ENCODE measurements at regions not wholly inside any gene's neighbourhood (a gene's known extent, or its start where the extent isn't known, plus 50 kb on each side); places are given as distances from the start of the nearest gene placed in this dataset.
"Not testable (repeated sequence)": the region's sequence is repeated elsewhere in the genome, so short reads cannot be mapped to it uniquely, and the experiment has no call there.

DNA sequence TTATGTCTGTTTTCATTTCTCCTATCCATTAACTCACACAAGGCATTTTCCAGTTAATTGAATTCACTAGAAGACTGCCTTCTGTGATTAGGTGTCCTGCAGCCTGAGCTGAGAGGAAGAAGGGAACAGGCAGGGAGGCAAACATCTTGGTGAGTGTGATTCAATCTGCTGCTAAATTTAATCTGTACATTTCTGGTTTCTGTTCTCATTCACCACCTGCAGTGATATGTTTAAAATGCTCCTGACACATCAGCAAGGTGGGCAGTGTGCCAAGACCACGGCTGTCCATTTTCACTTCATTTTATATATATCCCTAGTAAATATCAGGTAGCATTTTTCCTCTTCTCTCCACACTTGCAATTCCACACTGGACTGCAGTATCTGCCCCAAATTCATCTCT is 416.5 kb downstream of the TMEM135 start:
- peak; percentile 17 for DNase-seq

DNA sequence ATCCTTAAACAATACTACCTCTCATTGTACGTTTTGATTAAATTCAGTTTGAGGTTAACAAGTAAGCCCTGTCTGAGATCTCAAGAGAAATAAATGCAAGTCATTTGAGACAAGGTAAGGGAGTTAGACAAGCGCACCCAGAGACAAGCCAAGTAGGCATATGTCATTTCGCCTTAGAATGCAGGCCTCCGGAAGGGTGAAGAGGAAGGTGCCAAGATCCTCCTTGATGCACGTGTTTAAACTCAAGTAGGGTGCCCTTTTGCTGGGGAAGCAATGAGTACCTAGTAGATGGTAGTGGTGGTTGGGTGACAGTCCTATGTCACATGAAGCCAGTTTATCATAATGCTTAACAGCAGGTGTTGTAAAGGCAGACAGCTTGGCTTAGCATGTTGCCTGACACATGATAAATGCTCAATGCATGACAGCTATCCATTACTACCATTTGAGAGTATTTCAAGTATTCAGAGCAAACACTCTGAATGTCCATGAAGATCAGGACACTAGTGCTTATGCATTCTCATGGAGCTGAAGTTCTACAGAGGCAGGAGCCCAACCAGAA is 415.9 kb downstream of the TMEM135 start:
- DNase-seq = no peak

DNA sequence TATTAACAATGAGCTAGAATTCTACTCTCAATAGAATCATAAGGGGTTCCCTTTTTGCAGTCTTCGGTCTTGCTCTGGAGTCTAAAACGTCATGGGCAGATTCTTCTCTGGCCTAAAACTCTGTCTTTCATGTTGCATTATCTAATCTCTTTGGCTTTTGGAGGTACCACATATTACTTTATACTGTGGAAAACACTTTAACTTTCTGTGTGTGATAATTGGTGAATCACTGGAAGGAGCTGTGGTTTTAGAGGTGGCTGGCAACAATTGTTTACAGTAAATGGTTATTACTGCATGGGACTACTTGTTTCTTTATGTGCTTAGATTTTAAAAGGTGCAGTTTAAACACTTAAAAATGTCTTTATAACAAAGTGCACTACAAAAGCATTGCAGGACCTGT is 414.3 kb downstream of the TMEM135 start:
- not testable (repeated sequence) for DNase-seq

DNA sequence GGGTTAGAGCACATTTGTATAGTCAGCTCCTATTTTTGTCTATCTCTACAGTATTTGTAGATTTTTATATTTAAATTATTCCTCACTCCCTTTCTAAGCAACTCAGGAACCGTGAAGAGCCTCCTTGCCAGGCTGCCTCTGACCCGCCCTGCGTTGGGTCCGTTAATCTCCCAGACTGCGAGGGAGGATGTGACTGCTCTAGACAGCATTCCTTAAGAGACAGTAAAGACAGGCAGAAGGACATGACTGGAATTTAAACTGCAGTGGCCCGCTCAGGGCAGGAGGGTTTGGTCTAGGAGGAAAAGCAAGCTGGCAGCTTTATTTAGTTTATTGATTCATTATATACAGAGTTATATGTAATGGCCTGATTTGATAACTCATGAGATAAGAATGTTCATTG is 413.7 kb downstream of the TMEM135 start:
- DNase-seq = no peak

DNA sequence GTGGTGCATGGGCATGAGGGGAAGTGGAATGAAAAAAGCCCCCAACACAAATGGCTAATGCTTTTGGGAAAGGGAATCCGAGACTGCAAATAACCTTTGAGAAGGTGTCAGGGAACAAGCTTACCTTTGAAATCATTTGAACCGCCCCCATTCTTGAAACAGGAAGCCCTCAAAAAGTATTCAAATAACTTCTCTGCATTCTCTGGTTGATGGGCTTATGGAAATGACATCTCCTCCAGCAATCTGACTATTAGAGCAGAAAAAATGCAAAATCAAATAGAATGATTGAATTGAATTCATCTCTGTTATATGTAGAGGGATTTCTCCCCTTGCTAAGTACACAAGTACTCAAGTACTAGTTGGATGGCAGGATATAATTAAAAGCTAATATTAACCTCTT is 409.9 kb downstream of the TMEM135 start:
- DNase-seq = no peak

DNA sequence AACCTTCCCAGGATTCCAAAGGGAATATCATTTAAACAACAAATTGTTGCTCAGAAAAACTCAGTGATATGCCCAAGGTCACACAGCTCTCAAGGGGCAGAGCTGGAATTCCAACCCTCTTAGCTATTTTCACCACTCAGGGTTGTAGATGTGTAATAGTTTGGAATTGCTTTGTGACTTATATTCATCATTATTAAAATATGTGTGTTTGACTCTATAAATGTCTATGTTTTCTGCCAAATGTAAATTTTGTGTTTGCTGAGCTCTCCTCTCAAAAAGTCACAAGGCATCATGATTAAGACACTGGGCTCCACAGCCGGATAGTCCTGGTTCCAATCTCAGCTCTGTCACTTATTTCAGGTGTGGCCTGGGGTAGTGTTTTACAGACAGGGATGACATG is 407.3 kb downstream of the TMEM135 start:
- DNase-seq = no peak

DNA sequence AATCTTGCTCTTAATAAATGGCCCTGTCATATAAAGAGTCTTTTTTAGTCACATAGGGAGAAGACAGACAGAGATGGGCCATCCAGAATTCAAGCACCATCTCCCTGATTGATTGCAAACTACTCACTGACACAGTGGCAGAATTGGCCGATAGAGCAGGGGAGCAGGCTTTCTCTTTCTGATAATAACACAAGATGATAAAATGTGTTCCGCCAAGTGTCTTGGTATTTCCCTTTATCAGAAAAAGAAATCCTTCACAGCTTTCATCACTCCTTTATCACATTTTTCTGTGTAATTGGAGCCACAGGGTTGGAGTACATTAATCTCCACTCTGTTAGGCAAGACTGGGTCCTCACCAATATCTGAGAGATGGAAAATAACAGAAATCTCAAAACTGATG is 406.0 kb downstream of the TMEM135 start:
- no peak for DNase-seq

DNA sequence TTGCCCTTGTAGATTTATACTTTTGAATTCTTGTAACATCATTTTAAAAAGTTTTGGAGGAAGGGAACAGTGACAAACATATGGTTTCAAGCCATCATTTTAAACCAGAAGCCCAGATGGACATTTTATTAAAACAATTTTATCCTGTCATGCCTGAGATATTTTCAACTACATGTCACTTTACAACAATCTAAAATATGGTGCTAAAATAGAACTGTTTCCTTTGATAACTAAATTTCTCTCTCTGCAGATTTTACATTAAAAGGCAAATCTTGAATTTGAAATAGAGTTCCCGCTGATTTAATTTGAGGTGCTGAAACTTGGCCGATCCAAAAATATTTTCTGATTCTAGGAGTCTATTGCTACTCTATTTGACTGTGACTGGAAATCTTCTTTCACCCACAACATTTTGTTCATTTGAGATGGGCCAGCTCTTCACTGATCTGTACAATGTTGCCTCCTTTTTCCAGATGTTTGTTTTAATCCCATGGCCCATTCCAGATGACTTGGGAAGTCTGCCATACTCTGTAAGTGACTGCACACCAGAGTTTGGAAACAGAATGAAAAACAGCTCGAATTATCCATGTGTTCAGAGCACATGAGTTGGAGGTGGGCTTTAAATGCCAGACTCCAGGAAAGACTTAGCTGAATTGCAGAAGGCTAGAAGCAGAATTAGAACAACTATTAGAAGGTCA is 402.5 kb downstream of the TMEM135 start:
- no peak for DNase-seq

DNA sequence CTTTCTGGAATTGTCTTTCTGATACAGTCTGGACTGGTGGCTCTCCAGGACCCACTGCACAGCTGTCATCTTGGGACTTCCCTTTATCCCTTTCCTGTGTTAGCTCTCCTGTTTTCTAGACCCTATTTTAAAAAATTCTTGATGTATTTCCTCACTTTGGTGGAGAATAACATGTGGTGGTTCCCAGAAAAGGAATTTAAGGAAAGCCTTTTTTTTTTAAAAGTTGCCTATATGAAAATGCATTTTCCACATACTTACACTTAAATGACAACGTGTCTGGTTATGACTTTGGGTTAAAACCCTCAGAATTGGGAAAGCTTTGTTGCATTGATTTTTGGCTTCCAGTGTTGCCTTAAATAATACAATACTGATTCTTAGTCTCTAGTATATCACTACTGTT is 400.7 kb downstream of the TMEM135 start:
- no peak for DNase-seq

DNA sequence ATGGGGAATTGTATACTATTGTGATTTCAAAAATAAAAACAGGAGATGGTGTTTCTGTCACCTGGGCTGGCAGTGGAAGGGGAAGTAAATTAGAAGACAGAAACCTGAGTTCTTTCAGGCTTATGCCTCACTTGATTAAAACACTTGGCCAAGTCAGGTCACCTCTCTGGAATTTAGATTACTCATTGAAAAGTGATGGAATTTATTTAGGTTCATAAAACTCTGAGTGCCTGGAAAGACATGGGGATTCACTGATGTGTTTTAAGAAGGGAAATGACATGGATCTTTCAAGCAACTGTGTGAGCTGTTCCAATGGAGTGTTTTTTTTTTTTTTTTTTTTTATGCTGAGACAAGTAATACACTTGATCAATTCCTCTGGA is 400.1 kb downstream of the TMEM135 start:
- no peak for DNase-seq

DNA sequence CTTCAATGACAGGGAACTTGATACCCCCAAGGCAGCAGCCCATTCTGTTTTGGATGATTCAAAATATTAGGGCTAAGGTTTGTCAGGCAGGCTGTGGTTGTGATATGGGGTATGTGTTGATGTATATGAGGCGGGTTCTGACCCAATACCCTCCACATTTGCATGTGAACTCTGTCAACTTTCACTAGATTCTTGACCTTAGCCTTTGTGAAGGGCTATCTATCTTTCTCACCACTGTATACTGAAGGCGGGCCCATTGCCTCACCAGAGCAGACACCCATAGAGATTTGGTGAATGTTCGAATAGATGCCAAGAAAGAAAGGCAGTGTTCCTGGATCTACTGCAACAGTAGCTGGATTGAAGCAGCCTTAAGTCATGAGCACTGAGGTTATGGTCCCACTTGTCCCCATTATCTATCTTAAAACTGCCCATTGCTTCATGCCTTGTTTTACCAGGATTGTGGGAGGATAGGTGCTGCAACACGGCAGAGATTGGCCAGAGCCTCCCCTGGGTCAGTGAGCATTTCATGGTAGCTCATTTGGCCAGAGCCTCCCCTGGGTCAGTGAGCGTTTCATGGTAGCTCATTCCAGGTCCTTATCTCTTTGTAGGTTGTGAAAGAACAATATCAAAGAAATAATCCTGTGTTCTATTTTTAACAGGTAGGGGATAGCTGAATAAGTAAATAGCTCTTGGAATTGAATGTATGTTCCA is 399.6 kb downstream of the TMEM135 start:
- DNase-seq = no peak

DNA sequence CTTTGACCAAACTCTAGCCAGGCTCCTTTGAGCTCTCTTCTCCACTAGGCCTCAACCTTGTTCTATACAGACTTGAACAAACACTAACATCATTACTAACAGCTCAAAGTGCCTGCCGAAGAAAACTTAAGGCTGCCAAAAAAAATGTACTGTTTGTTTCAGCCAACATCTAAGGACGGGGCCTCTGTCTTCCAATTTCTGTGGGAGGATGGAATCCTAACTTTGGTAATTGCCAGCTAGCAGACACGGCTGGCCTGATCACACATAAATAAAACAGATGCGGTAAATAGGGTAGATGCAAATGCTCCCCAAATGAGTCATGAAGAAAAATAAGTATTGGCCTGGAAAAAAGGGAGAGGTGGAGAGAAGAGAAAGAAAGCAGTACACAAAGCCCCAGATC is 394.3 kb downstream of the TMEM135 start:
- DNase-seq = no peak

DNA sequence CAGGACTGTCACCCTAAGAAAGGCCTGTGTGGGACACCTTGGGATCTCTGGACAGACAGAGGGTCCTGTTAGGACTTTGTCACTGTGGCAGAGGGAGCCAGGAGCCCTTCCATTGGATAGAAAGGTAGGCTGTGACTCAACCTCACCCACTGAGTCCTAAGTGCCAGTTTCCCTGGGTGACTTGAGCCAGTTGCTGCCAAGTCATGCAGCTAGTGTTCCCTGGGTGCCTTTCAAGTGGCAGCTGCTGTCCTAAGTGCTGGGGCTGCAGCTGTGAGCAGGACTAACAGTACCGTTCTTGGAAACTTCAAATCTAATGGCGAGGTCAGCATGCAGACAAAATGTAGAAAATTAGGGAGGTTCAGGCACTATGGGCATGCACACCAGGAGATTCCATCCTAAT is 393.7 kb downstream of the TMEM135 start:
- DNase-seq = no peak

DNA sequence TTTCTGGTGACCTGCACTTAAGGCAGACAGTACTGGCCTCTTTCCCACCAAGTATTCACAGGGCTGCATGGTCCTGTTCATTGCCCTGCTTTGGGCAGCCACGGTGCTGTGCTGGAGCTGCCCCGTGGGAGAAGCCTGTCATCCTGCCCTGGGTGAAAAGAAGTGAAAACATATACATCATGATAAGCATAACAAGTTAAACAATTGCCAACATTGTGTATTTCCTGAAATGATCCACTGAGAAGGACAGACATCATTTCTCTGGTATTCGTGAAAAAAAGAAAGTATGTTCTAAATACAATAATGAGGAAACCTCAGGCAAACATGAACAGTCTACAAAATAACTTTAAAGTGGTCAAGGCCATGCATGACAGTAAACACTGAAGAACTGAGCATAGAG is 393.1 kb downstream of the TMEM135 start:
- no peak for DNase-seq

DNA sequence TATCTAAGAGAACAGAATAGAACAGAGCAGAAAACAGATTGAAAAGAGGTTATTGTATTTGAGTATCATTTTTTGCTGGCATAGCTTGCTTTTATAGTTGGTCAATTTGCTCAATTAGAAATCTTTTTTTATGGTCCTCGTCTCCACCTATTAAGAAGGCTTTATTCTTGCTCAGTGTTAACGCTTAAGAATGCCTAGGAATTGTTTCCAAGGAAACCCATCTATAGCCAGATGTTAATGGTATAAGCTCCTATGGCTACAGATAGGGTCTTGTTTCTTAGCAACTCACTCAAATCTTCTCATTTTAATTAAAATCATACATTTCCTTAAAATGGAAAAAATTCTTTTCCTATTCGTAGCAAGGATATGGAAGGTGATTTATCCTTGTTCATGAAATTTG is 392.3 kb downstream of the TMEM135 start:
- DNase-seq = no peak

DNA sequence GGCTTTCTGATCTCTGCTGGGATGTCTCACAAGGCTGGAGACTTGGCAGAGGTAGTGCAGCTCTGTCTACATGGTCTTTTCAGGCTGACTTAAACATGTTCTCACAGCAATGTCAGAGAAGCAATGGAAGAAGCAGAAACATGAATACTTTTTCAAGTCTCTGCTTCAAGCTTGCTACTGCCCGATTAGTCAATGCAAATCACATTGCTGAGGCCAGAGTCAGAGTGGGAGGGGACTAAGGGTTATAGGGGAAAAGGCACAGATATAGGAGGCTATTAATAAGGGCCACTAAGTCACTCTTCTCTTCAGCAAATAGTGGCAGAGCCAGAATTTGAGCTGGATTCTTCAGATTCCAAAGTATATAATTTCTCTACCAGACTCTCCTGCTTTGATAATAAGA is 390.5 kb downstream of the TMEM135 start:
- no peak for DNase-seq

DNA sequence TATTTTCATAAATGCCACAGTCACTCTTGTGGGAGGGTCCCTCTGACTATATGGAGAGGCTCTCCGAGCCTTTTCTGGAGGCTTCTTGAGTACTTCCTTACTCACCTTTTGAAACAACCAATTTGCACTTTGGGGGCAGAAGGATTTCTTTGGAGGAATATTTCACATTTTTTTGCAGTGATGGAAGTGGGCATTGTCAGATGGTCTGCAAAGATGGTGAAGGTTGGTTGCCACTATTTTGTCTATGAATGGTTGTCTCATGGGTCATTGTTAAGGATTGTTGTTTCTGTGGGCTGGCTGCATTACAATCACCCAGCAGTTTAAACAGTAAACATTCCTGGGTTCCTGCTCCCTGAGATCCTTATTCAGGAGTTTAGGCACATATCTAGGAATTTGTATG is 388.2 kb downstream of the TMEM135 start:
- no peak for DNase-seq

DNA sequence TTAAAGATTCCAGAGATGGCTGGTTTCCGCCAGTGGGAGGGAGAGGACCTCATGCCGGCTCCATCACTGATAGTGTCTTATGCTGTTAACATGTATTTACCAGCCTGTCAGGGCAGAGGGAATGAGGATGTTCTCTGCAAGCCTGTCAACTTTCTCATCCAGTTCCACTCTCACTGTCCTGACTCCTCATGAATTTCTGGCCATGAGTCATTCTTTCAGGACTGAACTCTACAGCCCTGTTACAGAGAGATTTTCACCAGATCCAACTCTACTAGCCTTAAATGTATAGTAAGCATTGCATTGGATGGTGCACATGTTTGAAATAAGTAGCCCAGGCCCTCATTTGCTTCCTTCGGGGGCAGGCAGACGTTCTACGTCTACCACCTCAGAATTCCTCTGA is 387.7 kb downstream of the TMEM135 start:
- DNase-seq = no peak

DNA sequence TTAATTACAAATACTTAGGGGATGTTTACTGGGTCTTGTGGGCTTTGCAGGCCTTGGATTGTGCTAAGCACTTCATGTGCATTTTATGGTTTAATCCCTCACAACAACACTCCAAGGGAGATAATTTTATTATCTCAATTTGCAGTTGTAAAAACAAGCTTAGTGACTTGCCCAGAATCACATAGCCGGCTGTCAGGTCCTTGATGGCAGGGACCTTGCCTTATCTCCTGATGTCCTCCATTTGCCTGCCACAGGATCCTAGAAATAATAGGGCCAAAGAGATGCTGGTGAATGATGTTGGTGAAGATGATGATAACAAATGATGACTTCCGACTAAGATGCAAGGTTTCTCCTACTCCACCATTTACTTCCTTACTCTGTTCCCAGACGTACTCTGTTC is 385.4 kb downstream of the TMEM135 start:
- no peak for DNase-seq

DNA sequence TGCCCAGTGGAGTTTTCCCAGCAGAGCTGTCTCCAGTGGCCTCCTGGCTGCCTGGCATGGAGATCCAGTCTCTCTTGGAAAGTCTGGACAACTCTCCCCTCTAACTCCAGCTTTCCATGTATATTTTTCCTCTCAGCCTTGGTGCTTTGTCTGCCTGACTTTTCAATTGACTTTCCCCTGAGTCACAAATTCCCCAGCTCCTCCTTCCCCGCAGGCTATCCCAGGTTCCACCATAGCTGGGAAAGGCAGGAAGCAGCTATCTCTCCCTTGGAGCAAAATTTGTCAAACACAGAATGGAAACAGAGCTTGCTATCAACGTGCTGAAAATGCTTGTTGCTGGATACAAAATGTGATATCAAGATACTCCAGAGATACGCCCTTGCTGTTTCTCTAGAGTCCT is 384.8 kb downstream of the TMEM135 start:
- DNase-seq = no peak

DNA sequence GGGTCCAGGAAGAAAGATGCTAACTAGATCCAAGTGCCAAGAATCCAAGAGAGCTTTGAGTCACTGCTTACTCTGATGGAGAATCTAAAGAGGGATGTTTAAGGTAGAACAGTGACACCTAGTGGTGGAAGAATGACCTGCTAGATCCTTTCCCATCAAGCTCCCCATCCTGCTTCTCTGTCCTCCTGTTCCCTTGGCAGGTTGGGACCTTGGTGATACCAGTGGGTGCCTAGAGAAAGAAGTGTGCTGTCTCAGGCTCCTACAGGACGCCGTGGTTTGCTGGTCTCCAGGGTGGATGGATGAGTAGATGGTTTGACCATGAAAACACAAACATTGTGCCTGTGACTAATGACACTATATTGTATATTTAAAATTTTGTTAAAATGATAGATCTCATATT is 383.7 kb downstream of the TMEM135 start:
- DNase-seq = peak; percentile 59

DNA sequence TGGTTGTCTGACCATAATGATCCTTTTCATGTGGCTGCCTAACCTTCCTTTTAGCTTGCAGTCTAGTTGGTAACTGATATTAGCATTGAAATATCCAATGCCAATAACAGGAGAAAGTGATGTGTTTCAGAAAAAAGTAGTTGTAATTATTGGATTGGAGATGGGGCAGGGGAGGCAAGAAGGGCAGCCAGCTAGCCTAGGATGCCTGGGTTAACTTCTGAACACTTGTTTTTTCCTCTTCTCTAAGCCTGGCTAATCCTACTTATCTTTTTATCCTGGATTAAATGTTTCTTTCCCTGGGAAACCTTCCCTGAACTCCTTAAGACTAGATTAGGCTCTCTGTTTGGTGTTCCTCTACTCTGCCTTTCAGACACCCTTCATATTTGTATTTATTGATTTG is 380.2 kb downstream of the TMEM135 start:
- DNase-seq = no peak

DNA sequence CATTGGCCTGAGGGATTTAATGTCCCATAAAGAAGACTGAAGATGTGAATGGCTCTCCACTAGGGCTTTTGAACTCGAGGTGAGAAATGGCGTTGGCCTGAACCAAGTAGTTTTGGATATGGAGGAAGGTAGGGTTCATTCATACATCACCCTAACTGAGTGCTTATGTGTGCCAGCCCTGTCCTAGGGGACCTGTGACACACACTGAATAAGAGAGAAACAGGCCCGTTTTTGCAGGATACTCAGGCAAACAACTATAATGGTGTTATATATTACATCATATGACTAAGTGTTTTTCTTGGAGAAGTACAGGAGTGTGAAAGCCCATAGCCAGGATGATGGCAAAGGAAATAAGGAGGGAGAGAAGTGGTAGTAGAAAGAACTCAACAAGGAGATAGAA is 368.1 kb downstream of the TMEM135 start:
- no peak for DNase-seq

DNA sequence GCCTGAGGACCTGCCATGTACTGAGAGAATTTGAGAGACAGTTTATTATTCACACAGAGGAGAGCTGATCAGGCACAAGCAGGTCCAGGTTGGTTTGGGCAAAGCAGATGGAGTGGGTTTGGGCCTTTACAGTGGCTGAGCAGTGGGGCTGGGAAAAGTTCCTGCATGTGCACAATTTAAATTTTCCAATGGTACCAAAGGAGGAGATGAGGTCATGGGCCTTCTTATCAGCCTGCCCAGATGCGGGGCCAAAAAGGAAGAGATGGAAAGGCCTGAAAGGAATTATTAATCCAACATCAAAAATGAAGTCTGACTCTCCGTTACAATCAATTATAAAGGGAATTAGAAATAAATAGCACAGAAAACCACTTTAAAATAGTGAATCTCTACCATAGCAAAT is 367.6 kb downstream of the TMEM135 start:
- DNase-seq = no peak

DNA sequence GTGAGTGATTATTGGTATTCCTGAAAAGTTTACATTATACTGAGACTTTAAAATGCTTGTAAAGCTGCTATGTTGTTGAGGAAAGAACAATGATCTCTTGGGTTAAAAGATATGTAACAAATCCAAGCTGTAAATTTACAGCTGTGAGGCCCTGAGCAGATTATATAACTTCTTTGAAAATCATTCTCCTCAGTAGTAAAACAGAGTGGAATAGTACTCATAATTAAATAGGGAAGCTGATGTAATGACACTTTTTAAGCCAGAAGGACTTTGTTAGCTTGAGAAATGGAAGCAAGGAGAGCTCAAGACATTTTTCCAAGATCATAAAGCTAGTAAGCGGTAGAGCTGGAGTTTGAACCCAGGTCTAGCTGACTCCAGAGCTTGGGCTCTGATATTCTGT is 363.9 kb downstream of the TMEM135 start:
- no peak for DNase-seq

Data from retina (tissue), 1 donor.